GM12878 (cell line): ENCODE measurements at regions not wholly inside any gene's neighbourhood (a gene's known extent, or its start where the extent isn't known, plus 50 kb on each side); places are given as distances from the start of the nearest gene placed in this dataset.

Experiments used
- BCL3 ChIP-seq: IDR thresholded peaks from 2 replicates; pipeline ENCODE4 v1.6.1; 2011; ENCODE audit warnings: borderline replicate concordance, low read depth, mild to moderate bottlenecking, moderate library complexity, low read length; ENCODE audit not compliant: insufficient read depth, poor library complexity, severe bottlenecking
- CHD2 ChIP-seq: IDR thresholded peaks from 2 replicates; pipeline ENCODE4 v1.6.1; 2011; ENCODE audit warnings: low read depth, low read length, improper control_type of control experiment, borderline replicate concordance
- E2F8 ChIP-seq: fragments of 450-650 bp; IDR thresholded peaks from 2 replicates; pipeline ENCODE4 v1.6.1; 2018; ENCODE audit warnings: mild to moderate bottlenecking, low read depth, moderate library complexity; ENCODE audit not compliant: partially characterized antibody
- IRF5 ChIP-seq: fragments of 450-650 bp; IDR thresholded peaks from 2 replicates; pipeline ENCODE4 v1.6.1; 2017; ENCODE audit warnings: borderline replicate concordance
- NRF1 ChIP-seq: conservative IDR thresholded peaks from 2 replicates; pipeline ENCODE4 v1.6.1; 2011; ENCODE audit warnings: mild to moderate bottlenecking, low read depth, low read length, improper control_type of control experiment
- SUPT20H ChIP-seq: IDR thresholded peaks from 2 replicates; pipeline ENCODE4 v1.6.1; 2011; ENCODE audit warnings: low read depth, mild to moderate bottlenecking, low read length, moderate library complexity, borderline replicate concordance; ENCODE audit not compliant: control insufficient read depth
- YBX1 ChIP-seq: fragments of 450-650 bp; IDR thresholded peaks from 2 replicates; pipeline ENCODE4 v1.6.1; 2016; ENCODE audit warnings: antibody characterized with exemption

DNA sequence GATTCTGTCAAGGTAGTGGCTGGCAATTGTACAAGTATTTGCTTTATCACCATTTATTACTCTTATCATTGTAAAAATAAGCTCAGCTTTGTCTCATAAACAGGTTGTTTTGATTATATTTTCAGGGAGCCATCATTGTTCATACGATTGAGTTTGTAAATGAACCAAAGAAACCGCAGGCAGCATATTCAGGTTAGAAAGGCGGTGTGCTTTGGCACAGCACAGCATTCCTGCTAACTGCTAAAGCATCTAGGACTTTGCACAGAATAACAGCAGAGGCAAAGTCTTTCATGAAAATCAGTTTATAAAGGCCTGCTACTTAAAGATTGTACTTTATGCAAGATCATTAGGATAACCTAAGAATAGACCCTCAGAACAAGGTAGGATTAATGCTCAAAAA lies 281.5 kb upstream of the SLC24A2 start (continued):
- no peak for TF ChIP-seq IRF5
- no peak for TF ChIP-seq E2F8
- no peak for TF ChIP-seq SUPT20H
- TF ChIP-seq NRF1 = no peak
- no peak for TF ChIP-seq CHD2
- no peak for TF ChIP-seq BCL3
- no peak for TF ChIP-seq YBX1
